ENCODE measurements at regions not wholly inside any gene's neighbourhood (a gene's known extent, or its start where the extent isn't known, plus 50 kb on each side); places are given as distances from the start of the nearest gene placed in this dataset.

DNA sequence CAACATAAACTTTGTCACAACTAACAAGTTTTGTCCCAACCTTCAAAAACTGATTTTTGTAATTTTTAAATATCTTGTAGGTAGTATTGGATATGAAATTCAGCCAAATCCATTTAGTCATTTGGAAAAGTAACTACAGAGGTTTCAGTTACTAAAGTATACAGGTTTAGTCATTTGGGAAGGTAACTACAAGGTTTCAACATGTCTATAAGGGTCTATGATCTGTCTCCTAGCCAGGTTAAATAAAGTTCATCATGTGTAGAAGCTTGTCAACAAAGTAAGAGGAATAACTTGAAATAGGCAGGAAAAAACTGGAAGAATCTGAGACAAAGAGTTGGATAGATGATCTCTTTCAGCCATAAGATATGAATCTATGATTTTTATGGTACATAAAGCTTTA is 229.8 kb downstream of the COL12A1 start:
- TF ChIP-seq, protein P1, sequence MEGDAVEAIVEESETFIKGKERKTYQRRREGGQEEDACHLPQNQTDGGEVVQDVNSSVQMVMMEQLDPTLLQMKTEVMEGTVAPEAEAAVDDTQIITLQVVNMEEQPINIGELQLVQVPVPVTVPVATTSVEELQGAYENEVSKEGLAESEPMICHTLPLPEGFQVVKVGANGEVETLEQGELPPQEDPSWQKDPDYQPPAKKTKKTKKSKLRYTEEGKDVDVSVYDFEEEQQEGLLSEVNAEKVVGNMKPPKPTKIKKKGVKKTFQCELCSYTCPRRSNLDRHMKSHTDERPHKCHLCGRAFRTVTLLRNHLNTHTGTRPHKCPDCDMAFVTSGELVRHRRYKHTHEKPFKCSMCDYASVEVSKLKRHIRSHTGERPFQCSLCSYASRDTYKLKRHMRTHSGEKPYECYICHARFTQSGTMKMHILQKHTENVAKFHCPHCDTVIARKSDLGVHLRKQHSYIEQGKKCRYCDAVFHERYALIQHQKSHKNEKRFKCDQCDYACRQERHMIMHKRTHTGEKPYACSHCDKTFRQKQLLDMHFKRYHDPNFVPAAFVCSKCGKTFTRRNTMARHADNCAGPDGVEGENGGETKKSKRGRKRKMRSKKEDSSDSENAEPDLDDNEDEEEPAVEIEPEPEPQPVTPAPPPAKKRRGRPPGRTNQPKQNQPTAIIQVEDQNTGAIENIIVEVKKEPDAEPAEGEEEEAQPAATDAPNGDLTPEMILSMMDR (IDR thresholded peaks at IDR 0.05 in 4 of 5, conservative IDR thresholded peaks at IDR 0.05 in 1 of 5) = no peak
- TF ChIP-seq POLR2A (IDR thresholded peaks at IDR 0.05) = no peak
